GM12865 (cell line): ENCODE measurements at regions not wholly inside any gene's neighbourhood (a gene's known extent, or its start where the extent isn't known, plus 50 kb on each side); places are given as distances from the start of the nearest gene placed in this dataset.

ENCODE experiments used
- DNase-seq: peaks from one replicate; pipeline ENCODE4 v3.0.0; 2010; ENCODE audit warnings: low read depth
- H3K4me3 ChIP-seq: 2 replicates; pipeline ENCODE4 v1.5.1; 2011; ENCODE audit warnings: mild to moderate bottlenecking, low read depth, low read length, control low read depth
- CTCF ChIP-seq: IDR thresholded peaks from 2 replicates; pipeline ENCODE4 v1.5.1; 2011; ENCODE audit warnings: low read length, control low read depth, low read depth, inconsistent platforms; ENCODE audit not compliant: insufficient read depth; ENCODE audit errors: missing control alignments

- DNase-seq: no peak
- no peak overlapping the region for H3K4me3 ChIP-seq
- no peak for TF ChIP-seq CTCF
Measured at GRCh38 chr2:217477583-217477982, 525.2 kb downstream of the TNS1 start.

DNA sequence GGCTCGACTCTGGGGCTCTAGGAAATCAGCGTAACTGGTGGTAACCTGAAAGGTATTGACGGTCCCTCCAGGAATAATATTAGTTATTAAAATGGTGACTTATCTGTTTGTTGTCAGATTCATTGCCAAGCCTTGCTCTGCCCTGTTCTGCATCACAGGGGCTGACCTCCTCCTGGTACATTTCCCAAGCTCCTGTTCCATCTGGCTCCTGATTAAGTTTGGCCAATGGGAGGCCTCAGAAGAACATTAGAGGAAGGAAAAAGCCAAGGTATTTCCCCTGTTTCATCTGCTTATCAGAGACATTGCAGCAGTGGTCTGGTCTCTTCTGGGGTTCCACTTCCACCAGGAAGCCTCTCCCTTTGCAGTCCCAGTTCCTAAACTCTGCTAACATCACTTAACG lies 527.0 kb downstream of the TNS1 start:
- no peak for DNase-seq
- TF ChIP-seq CTCF: no peak
- no peak overlapping the region for H3K4me3 ChIP-seq

DNA sequence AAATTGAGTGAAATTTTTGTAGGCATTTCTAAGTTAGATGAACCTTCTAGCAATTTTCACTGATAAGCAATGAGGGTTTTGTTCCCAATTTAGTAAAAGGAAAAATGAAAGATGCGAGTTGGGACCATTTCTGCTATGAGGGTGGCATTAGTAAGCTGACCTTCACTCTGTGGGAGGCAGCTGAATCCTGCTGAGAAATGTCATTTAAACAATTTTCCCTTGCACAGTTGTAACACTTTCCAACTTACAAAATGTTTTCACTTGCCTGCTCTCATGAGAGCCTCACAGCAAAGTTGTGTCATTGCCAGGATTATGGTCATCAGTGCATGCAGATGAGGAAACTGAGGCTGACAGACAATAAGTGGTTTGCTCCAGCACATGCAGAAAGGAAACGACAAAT lies 527.7 kb downstream of the TNS1 start:
- no peak for DNase-seq
- no peak for TF ChIP-seq CTCF
- H3K4me3 ChIP-seq: no peak overlapping the region

- no peak for TF ChIP-seq CTCF
- no peak overlapping the region for H3K4me3 ChIP-seq
- DNase-seq: no peak
Measured at GRCh38 chr2:217471319-217471718, 531.5 kb downstream of the TNS1 start.

- DNase-seq: no peak
- no peak overlapping the region for H3K4me3 ChIP-seq
- no peak for TF ChIP-seq CTCF
Measured at GRCh38 chr2:217469203-217469810, 533.5 kb downstream of the TNS1 start.

GRCh38 chr2:217468042-217468830 lies 534.6 kb downstream of the TNS1 start:
- H3K4me3 ChIP-seq: no peak overlapping the region
- DNase-seq: no peak

More at GRCh38 chr2:217468042-217468830, 534.6 kb downstream of the TNS1 start:
- no peak for TF ChIP-seq CTCF
